Esophagus squamous epithelium (tissue), 4 donors: ENCODE measurements at regions not wholly inside any gene's neighbourhood (a gene's known extent, or its start where the extent isn't known, plus 50 kb on each side); places are given as distances from the start of the nearest gene placed in this dataset.

ENCODE experiments used
- POLR2A ChIP-seq, 4 donors: fragments of 450-650 bp; IDR thresholded peaks; one replicate each; pipeline ENCODE4 v1.6.1; 2017; ENCODE audit warnings: antibody characterized with exemption in 4 of 4, mild to moderate bottlenecking in 4 of 4, moderate library complexity in 3 of 4
- TF ChIP-seq, protein P1 (sequence below), 6 experiments: fragments of 450-650 bp in 4 of 6; fragments of 200-600 bp in 2 of 6; sonication (generic) in 2 of 6; IDR thresholded peaks; one replicate each; pipeline ENCODE4 v1.5.1; 2016 to 2019; ENCODE audit warnings: antibody characterized with exemption in 6 of 6, mild to moderate bottlenecking in 4 of 6, moderate library complexity in 4 of 6

DNA sequence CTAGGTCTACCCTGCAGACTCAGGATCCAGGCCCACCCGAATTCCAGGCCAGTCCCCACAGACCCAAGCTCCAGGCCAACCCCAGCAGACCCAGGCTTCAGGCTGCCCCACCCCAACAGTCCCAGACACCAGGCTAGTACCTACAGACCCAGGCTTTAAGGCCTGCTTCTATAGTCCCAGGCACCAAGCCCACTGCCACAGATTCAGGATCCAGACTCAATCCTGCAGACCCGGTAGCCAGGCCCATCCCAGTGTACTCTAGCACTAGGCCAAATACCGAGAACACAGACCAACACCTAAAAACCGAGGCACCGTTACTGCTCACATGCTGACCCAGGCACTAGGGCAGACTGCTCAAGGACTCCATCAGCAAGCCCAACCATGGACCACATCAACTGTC lies 862.3 kb downstream of the UQCRFS1 start:
- TF ChIP-seq, protein P1, sequence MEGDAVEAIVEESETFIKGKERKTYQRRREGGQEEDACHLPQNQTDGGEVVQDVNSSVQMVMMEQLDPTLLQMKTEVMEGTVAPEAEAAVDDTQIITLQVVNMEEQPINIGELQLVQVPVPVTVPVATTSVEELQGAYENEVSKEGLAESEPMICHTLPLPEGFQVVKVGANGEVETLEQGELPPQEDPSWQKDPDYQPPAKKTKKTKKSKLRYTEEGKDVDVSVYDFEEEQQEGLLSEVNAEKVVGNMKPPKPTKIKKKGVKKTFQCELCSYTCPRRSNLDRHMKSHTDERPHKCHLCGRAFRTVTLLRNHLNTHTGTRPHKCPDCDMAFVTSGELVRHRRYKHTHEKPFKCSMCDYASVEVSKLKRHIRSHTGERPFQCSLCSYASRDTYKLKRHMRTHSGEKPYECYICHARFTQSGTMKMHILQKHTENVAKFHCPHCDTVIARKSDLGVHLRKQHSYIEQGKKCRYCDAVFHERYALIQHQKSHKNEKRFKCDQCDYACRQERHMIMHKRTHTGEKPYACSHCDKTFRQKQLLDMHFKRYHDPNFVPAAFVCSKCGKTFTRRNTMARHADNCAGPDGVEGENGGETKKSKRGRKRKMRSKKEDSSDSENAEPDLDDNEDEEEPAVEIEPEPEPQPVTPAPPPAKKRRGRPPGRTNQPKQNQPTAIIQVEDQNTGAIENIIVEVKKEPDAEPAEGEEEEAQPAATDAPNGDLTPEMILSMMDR (IDR thresholded peaks at IDR 0.05) = no peak
- no peak for TF ChIP-seq POLR2A (IDR thresholded peaks at IDR 0.05)
